Spleen (tissue), 11 donors: ENCODE measurements at regions not wholly inside any gene's neighbourhood (a gene's known extent, or its start where the extent isn't known, plus 50 kb on each side); places are given as distances from the start of the nearest gene placed in this dataset.

Source experiments
- DNase-seq: peaks from one replicate; pipeline ENCODE4 v3.0.0-alpha.2; 2020
- H3K27ac ChIP-seq, 8 donors: fragments of 200-600 bp; sonication (generic) in 7 of 8; 1 replicate in 4 of 8; 2 replicates in 4 of 8; pipeline versions ENCODE4 v1.5.0 to v1.8.0; 2016 to 2021; ENCODE audit warnings: inconsistent platforms in 4 of 8, mild to moderate bottlenecking in 4 of 8, moderate library complexity in 1 of 8
- H3K27me3 ChIP-seq, 7 donors: fragments of 200-600 bp; sonication (generic) in 6 of 7; replicated peaks in 1 of 7; 1 replicate in 4 of 7; 2 replicates in 3 of 7; pipeline versions ENCODE4 v1.5.0 to v1.8.0; 2016 to 2021; ENCODE audit warnings: inconsistent platforms in 3 of 7, mild to moderate bottlenecking in 1 of 7
- H3K36me3 ChIP-seq, 6 donors: fragments of 200-600 bp; sonication (generic) in 5 of 6; 1 replicate in 4 of 6; 2 replicates in 2 of 6; pipeline versions ENCODE4 v1.5.0 to v1.8.0; 2016 to 2021; ENCODE audit warnings: inconsistent platforms in 2 of 6
- H3K4me1 ChIP-seq, 6 donors: fragments of 200-600 bp; sonication (generic) in 5 of 6; 1 replicate in 3 of 6; 2 replicates in 3 of 6; pipeline versions ENCODE4 v1.5.0 to v1.8.0; 2016 to 2021; ENCODE audit warnings: inconsistent platforms in 3 of 6
- H3K4me3 ChIP-seq, 8 donors: fragments of 200-600 bp; sonication (generic) in 7 of 8; 1 replicate in 4 of 8; 2 replicates in 4 of 8; pipeline versions ENCODE4 v1.5.0 to v1.8.0; 2016 to 2021; ENCODE audit warnings: inconsistent platforms in 4 of 8, mild to moderate bottlenecking in 4 of 8, moderate library complexity in 2 of 8
- H3K9me3 ChIP-seq, 8 donors: fragments of 200-600 bp; sonication (generic) in 7 of 8; 1 replicate in 4 of 8; 2 replicates in 4 of 8; pipeline versions ENCODE4 v1.5.0 to v1.8.0; 2016 to 2021; ENCODE audit warnings: inconsistent platforms in 4 of 8
- POLR2A ChIP-seq, 3 donors: fragments of 450-650 bp; IDR thresholded peaks; one replicate each; pipeline ENCODE4 v1.5.1; 2017; ENCODE audit warnings: antibody characterized with exemption in 3 of 3, mild to moderate bottlenecking in 1 of 3
- POLR2AphosphoS5 ChIP-seq, 3 donors: sonication (generic); formaldehyde crosslinking; IDR thresholded peaks; one replicate each; pipeline ENCODE4 v1.5.1; 2017; ENCODE audit warnings: antibody characterized with exemption in 3 of 3
- WGBS, 5 donors: extraction: QIAGEN DNeasy Blood & Tissue Kit in 3 of 5; methylation state at CpG; one replicate each; pipeline versions ENCODE4 v1.1.5 to v1.1.7; 2013 to 2018; 5-methylcytosine and 5-hydroxymethylcytosine counted together
- intact Hi-C: fragments of 100-400 bp; cut with DNase I; formaldehyde crosslinking; loops from one replicate; pipeline ENCODE4 v1.15.0; 2023; ENCODE audit warnings: low total_unique reads
- TF ChIP-seq, protein P1 (sequence below), 11 experiments: fragments of 200-600 bp in 7 of 11; fragments of 450-650 bp in 4 of 11; sonication (generic) in 4 of 11; IDR thresholded peaks in 8 of 11; conservative IDR thresholded peaks in 3 of 11; 1 replicate in 7 of 11; 2 replicates in 4 of 11; pipeline versions ENCODE4 v1.4.0 to v1.8.0; 2016 to 2021; ENCODE audit warnings: antibody characterized with exemption in 11 of 11, inconsistent platforms in 4 of 11, mild to moderate bottlenecking in 1 of 11
- donor health status: healthy with polysubstance abuse.
- donor health status: DM: no; HTN: no; CAD: no; lungs with moderate emphysema.
- donor health status: DM: no; HTN: no; CAD: no.
- donor health status: Bipolar disorder and iron deficiency.
- donor health status: healthy.
- donor health status: DM: no; HTN: no; CAD: no.
- donor health status: DM: yes; HTN: yes; CAD: no.

DNA sequence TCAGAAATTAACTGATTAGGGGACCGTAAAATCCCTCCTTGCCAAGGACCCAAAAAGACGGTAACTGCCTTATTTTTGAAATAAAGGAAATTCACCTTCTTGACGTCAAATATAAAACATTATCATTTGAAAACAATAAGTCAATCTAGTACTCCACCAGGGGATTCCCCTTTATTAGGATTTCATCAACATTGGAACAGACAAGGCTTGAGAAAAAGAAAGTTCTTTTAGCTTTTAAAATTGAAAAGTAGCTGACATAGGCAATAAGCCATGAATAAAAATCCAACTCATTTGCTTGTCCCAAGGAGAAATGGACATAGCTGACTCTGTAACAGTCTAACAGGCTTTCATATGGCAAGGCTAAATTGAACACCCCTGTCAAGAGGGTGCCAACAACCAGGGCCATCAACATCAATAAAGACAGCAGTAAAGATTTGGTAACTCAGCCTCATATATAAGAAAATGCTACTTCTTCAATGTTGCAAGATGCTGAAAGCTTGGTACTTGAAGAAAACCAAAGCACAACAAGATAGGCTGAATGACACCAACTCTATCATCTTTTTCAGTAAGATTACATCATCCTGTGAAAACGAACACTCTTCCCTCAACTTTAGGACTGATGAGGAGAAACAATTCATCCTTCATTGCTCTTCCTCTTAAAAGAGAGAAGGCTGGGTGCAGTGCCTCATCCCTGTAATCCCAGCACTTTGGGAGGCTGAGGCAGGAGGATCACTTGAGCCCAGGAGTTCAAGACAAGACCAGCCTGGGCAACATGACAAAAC is 121.0 kb upstream of the PRDM1 start:
- Histone ChIP-seq H3K4me3 (no peak overlapping the region), H3K9me3 (peaks cover 0 to 23% (median 13%) of the 10 kb centered on the region in 8 donors), H3K27ac (no peak overlapping the region), H3K36me3 (no peaks in the 10 kb centered on the region), H3K4me1 (no peaks in the 10 kb centered on the region), H3K27me3 (no peaks in the 10 kb centered on the region)
- no peak for DNase-seq
- 73 to 83% (median 80%) methylated on average over 4 of the region's 4 CpGs for WGBS, 5 donors
- TF ChIP-seq, protein P1, sequence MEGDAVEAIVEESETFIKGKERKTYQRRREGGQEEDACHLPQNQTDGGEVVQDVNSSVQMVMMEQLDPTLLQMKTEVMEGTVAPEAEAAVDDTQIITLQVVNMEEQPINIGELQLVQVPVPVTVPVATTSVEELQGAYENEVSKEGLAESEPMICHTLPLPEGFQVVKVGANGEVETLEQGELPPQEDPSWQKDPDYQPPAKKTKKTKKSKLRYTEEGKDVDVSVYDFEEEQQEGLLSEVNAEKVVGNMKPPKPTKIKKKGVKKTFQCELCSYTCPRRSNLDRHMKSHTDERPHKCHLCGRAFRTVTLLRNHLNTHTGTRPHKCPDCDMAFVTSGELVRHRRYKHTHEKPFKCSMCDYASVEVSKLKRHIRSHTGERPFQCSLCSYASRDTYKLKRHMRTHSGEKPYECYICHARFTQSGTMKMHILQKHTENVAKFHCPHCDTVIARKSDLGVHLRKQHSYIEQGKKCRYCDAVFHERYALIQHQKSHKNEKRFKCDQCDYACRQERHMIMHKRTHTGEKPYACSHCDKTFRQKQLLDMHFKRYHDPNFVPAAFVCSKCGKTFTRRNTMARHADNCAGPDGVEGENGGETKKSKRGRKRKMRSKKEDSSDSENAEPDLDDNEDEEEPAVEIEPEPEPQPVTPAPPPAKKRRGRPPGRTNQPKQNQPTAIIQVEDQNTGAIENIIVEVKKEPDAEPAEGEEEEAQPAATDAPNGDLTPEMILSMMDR (IDR thresholded peaks at IDR 0.05 in 8 of 11, conservative IDR thresholded peaks at IDR 0.05 in 3 of 11), result no peak
- TF ChIP-seq POLR2A (IDR thresholded peaks at IDR 0.05) (no peak), POLR2AphosphoS5 (IDR thresholded peaks at IDR 0.05) (no peak)
- intact Hi-C loops, result no loop called here

DNA sequence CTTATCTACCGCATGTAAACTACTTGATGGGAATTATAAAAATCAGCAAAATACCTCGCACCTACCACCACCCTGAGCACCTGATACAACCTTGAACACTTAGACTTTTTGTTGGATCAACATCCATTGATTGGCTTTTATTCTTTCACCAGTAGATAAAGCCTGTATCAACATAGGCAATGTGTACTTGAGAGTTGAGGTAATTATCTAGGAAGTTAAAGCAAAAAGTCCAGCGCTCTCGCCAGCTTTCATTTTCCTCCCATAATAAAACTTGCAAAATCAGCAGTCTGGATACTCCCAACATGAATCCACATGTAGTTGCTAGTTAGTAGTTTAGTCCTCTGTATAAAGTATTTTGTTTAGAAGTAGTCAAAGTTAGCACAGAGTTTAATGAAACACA is 132.0 kb upstream of the PRDM1 start:
- 85 to 94% (median 91%) methylated on average over 4 of the region's 4 CpGs for WGBS, 5 donors
- H3K27ac ChIP-seq, result no peak overlapping the region
- no peaks in the 10 kb centered on the region for H3K36me3 ChIP-seq
- no peak for DNase-seq
- H3K27me3 ChIP-seq, result no peaks in the 10 kb centered on the region
- H3K9me3 ChIP-seq, result no peaks in the 10 kb centered on the region
- TF ChIP-seq, protein P1 (IDR thresholded peaks at IDR 0.05 in 8 of 11, conservative IDR thresholded peaks at IDR 0.05 in 3 of 11), result no peak
- TF ChIP-seq POLR2A (IDR thresholded peaks at IDR 0.05) (no peak), POLR2AphosphoS5 (IDR thresholded peaks at IDR 0.05) (no peak)
- no peaks in the 10 kb centered on the region for H3K4me1 ChIP-seq
- intact Hi-C loops, result no loop called here
- no peak overlapping the region for H3K4me3 ChIP-seq

DNA sequence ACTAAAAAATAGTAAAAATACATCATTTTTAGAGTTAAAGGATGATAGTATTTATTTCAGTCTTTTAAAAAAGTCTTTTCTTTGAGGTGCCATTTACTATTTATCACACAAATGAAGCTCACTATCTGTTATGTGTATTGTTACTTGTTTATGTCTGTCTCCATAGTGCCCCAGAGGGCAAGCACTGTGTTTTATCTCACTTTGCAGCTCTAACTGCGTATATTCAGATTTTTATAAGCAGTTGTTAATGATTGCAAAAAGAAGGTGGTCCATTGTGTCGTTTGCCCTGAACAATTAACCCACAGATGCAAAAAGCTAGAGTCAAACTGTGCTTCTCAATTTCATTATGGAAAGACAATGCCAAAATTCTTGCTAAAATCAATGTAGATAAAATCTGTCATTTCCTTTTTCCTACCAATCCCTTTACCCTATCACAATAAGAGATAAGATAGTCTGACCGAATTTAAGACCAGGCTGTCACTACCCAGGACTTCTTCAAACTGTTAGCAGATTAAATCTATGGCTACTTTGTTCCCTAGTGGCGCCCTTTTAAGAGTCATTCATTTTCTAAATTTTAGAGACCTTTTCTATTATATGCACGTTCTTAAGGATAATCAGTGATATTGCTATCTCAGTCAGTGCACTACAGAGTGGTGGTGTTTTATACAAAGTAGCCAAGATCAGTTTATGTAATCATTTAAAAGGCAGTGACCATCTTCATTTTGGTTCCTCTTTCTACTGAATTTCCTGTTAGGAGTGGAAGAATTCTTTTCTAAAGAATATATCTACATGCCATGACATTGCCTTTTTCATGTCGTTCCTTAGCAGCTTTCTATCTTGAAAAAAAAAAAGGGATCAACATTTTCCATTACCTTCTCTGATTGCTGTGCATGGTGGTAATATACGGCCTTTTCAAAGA is 133.1 kb upstream of the PRDM1 start:
- TF ChIP-seq, protein P1 (IDR thresholded peaks at IDR 0.05 in 8 of 11, conservative IDR thresholded peaks at IDR 0.05 in 3 of 11), result no peak
- TF ChIP-seq POLR2A (IDR thresholded peaks at IDR 0.05), result no peak
- no peak for TF ChIP-seq POLR2AphosphoS5 (IDR thresholded peaks at IDR 0.05)
- DNase-seq, result no peak
- H3K27me3 ChIP-seq, result no peaks in the 10 kb centered on the region
- H3K36me3 ChIP-seq, result no peaks in the 10 kb centered on the region
- whole genome bisulfite sequencing, 5 donors, result 57 to 67% (median 63%) methylated on average over 7 of the region's 7 CpGs
- H3K4me1 ChIP-seq, result no peaks in the 10 kb centered on the region
- H3K4me3 ChIP-seq, result no peak overlapping the region
- H3K9me3 ChIP-seq, result no peaks in the 10 kb centered on the region
- H3K27ac ChIP-seq, result no peak overlapping the region
- intact Hi-C loops, result no loop called here

DNA sequence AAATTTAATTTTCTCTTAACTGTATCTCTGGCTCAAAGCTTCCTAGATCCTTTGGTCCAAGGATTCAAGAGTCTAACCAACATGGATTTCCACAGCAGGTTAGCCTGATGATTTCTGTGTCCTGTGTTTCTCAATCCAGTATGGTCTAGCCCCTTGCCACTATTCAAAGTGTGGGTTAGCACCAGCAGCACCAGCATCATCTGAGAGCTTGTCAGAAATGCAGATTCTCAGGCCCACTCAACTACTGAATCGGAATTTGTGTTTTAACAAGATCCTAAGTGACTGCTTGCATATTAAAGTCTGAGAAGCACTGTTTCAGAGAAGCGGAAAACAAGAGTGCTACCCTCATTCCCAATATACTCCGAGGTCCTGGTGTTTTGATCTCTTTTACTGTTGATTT is 133.8 kb upstream of the PRDM1 start:
- 83 to 97% (median 86%) methylated on average over 3 of the region's 3 CpGs for WGBS, 5 donors
- no peaks in the 10 kb centered on the region for H3K4me1 ChIP-seq
- H3K27me3 ChIP-seq, result no peaks in the 10 kb centered on the region
- TF ChIP-seq, protein P1 (IDR thresholded peaks at IDR 0.05 in 8 of 11, conservative IDR thresholded peaks at IDR 0.05 in 3 of 11), result no peak
- TF ChIP-seq POLR2A (IDR thresholded peaks at IDR 0.05), result no peak
- TF ChIP-seq POLR2AphosphoS5 (IDR thresholded peaks at IDR 0.05), result no peak
- DNase-seq, result no peak
- H3K9me3 ChIP-seq, result no peaks in the 10 kb centered on the region
- no peak overlapping the region for H3K27ac ChIP-seq
- no peak overlapping the region for H3K4me3 ChIP-seq
- H3K36me3 ChIP-seq, result no peaks in the 10 kb centered on the region
- intact Hi-C loops, result no loop called here
